A549 (cell line): ENCODE measurements at regions not wholly inside any gene's neighbourhood (a gene's known extent, or its start where the extent isn't known, plus 50 kb on each side); places are given as distances from the start of the nearest gene placed in this dataset.

ENCODE experiments used
- ATOH8 ChIP-seq: fragments of 250-450 bp; sonication (Bioruptor Pico); IDR thresholded peaks from 2 replicates; pipeline ENCODE4 v1.5.0; 2020; ENCODE audit warnings: low read depth, mild to moderate bottlenecking, moderate library complexity
- GATA3 ChIP-seq: IDR thresholded peaks from 2 replicates; pipeline ENCODE4 v1.6.1; 2012; ENCODE audit warnings: borderline replicate concordance
- HDAC2 ChIP-seq: fragments of 200-600 bp; sonication (generic); IDR thresholded peaks from 2 replicates; pipeline ENCODE4 v1.6.1; 2016
- NR3C1 ChIP-seq: fragments of >200 bp; sonication (Bioruptor Twin); formaldehyde crosslinking; IDR thresholded peaks from 3 replicates; pipeline ENCODE4 v1.6.1; 2017
- TF ChIP-seq, protein P1 (sequence below): fragments of >200 bp; sonication (Bioruptor Twin); formaldehyde crosslinking; IDR thresholded peaks from 3 replicates; pipeline ENCODE4 v1.5.1; 2016

DNA sequence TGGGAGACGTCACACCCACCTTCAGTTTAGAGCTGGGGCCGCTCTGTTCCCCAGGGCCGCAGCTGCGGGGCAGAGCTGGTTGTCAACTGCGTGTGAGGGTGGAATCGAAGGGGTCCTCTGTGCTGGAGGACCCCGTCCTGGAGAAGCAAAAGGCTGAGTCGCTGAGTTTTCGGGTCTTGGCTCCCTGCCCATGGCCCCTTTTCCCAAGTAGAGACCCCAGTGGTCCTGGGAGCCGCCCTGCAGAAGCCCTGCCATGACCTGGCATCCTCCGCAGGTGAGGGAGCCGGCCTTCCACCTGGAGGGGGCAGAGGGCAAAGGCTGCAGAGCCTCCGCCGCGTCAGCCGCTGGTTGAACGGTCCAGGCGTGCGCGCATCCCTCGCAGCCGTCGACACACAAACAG lies 90.4 kb upstream of the COL5A1 start:
- TF ChIP-seq, protein P1, sequence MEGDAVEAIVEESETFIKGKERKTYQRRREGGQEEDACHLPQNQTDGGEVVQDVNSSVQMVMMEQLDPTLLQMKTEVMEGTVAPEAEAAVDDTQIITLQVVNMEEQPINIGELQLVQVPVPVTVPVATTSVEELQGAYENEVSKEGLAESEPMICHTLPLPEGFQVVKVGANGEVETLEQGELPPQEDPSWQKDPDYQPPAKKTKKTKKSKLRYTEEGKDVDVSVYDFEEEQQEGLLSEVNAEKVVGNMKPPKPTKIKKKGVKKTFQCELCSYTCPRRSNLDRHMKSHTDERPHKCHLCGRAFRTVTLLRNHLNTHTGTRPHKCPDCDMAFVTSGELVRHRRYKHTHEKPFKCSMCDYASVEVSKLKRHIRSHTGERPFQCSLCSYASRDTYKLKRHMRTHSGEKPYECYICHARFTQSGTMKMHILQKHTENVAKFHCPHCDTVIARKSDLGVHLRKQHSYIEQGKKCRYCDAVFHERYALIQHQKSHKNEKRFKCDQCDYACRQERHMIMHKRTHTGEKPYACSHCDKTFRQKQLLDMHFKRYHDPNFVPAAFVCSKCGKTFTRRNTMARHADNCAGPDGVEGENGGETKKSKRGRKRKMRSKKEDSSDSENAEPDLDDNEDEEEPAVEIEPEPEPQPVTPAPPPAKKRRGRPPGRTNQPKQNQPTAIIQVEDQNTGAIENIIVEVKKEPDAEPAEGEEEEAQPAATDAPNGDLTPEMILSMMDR: no peak
- TF ChIP-seq HDAC2 (no peak), NR3C1 (no peak), ATOH8 (CRISPR knock-in tag) (no peak), GATA3 (no peak)
